ENCODE measurements at regions not wholly inside any gene's neighbourhood (a gene's known extent, or its start where the extent isn't known, plus 50 kb on each side); places are given as distances from the start of the nearest gene placed in this dataset.

- TF ChIP-seq, protein P1, sequence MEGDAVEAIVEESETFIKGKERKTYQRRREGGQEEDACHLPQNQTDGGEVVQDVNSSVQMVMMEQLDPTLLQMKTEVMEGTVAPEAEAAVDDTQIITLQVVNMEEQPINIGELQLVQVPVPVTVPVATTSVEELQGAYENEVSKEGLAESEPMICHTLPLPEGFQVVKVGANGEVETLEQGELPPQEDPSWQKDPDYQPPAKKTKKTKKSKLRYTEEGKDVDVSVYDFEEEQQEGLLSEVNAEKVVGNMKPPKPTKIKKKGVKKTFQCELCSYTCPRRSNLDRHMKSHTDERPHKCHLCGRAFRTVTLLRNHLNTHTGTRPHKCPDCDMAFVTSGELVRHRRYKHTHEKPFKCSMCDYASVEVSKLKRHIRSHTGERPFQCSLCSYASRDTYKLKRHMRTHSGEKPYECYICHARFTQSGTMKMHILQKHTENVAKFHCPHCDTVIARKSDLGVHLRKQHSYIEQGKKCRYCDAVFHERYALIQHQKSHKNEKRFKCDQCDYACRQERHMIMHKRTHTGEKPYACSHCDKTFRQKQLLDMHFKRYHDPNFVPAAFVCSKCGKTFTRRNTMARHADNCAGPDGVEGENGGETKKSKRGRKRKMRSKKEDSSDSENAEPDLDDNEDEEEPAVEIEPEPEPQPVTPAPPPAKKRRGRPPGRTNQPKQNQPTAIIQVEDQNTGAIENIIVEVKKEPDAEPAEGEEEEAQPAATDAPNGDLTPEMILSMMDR (IDR thresholded peaks at IDR 0.05) = no peak
- TF ChIP-seq POLR2A (IDR thresholded peaks at IDR 0.05) (no peak), POLR2AphosphoS5 (IDR thresholded peaks at IDR 0.05) (no peak)
Measured at GRCh38 chr1:5507340-5507739, 484.9 kb downstream of the NPHP4 start.

Measured in breast epithelium (tissue), 3 donors.